Stomach smooth muscle (tissue), 2 donors: ENCODE measurements at regions not wholly inside any gene's neighbourhood (a gene's known extent, or its start where the extent isn't known, plus 50 kb on each side); places are given as distances from the start of the nearest gene placed in this dataset.
"Not testable (repeated sequence)": the region's sequence is repeated elsewhere in the genome, so short reads cannot be mapped to it uniquely, and the experiment has no call there.

Source experiments
- H3K27ac ChIP-seq: one replicate; pipeline ENCODE4 v1.7.0; 2013; ENCODE audit warnings: mild to moderate bottlenecking, low read length, inconsistent platforms
- H3K27me3 ChIP-seq, 2 donors: one replicate each; pipeline ENCODE4 v1.7.0; 2013; ENCODE audit warnings: low read length in 2 of 2; ENCODE audit not compliant: insufficient read depth in 2 of 2, control insufficient read depth in 1 of 2
- H3K36me3 ChIP-seq, 2 donors: one replicate each; pipeline ENCODE4 v1.7.0; 2013; ENCODE audit warnings: low read length in 2 of 2; ENCODE audit not compliant: control insufficient read depth in 2 of 2, insufficient read depth in 2 of 2
- H3K4me1 ChIP-seq: one replicate; pipeline ENCODE4 v1.7.0; 2013; ENCODE audit warnings: low read length; ENCODE audit not compliant: control insufficient read depth, insufficient read depth
- H3K4me3 ChIP-seq, 2 donors: one replicate each; pipeline ENCODE4 v1.7.0; 2013; ENCODE audit warnings: low read length in 2 of 2
- H3K9ac ChIP-seq, 2 donors: one replicate each; pipeline ENCODE4 v1.7.0; 2013; ENCODE audit warnings: low read length in 2 of 2, mild to moderate bottlenecking in 1 of 2
- H3K9me3 ChIP-seq, 2 donors: one replicate each; pipeline ENCODE4 v1.7.0; 2013; ENCODE audit warnings: low read length in 2 of 2; ENCODE audit not compliant: control insufficient read depth in 2 of 2
- donor health status: healthy.
- donor health status: Pancreatic carcinoma.

- H3K9ac ChIP-seq, H3K27me3 ChIP-seq, H3K36me3 ChIP-seq, H3K27ac ChIP-seq, H3K4me3 ChIP-seq, H3K4me1 ChIP-seq, H3K9me3 ChIP-seq: not testable (repeated sequence)
Observed at GRCh38 chr14:105720852-105721601, 194.6 kb downstream of the TMEM121 start.

GRCh38 chr14:105721602-105721970 is 195.2 kb downstream of the TMEM121 start:
- not testable (repeated sequence) for H3K36me3 ChIP-seq, H3K9ac ChIP-seq, H3K4me1 ChIP-seq, H3K4me3 ChIP-seq, H3K27ac ChIP-seq, H3K9me3 ChIP-seq, H3K27me3 ChIP-seq

GRCh38 chr14:105721996-105722709 is 195.8 kb downstream of the TMEM121 start:
- not testable (repeated sequence) for H3K9me3 ChIP-seq

DNA sequence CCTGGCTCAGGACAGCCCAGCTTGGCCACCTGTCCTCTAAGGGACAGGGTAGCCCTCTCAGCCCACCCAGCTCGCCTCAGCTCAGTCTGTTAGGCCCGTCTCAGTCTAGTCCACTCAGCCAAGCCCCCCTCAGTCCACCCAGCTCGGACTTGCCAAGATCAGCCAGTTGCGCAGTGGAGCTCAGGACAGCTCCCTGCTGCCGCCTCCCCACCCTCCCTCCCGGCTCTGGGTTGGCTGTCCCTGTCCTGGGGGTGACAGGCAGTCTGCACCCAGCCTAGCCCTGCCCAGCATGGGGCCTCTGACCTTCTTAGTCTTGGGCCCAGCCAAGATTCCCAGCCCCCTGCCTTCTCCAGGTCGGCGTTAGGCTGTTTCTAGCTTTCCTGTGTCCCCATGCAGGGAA is 196.9 kb downstream of the TMEM121 start:
- not testable (repeated sequence) for H3K27me3 ChIP-seq, H3K9ac ChIP-seq, H3K4me1 ChIP-seq, H3K4me3 ChIP-seq, H3K27ac ChIP-seq, H3K9me3 ChIP-seq, H3K36me3 ChIP-seq

More at GRCh38 chr14:105721996-105722709, 195.8 kb downstream of the TMEM121 start:
- not testable (repeated sequence) for H3K4me3 ChIP-seq, H3K9ac ChIP-seq, H3K36me3 ChIP-seq, H3K4me1 ChIP-seq, H3K27ac ChIP-seq, H3K27me3 ChIP-seq

DNA sequence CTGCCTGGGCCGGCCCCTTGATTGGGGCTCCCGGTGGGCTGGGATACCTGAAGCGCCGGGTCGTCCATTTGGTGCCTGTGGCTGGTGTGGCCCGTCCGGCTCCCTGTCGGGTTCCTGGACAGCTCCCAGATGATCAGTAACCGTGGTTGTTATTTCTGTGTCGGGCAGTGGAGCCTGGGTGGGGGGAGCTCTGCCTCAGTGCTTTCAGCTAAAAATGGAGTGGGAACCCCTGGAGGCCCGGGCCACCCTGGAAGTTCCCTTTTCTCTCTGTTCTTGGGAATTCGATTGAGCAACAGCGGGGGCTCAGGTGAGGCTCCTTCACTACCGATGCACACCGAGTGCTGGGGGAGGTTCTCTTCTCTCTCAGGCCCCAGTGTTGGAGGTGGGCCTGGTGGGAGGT is 197.4 kb downstream of the TMEM121 start:
- not testable (repeated sequence) for H3K4me1 ChIP-seq, H3K4me3 ChIP-seq, H3K27ac ChIP-seq, H3K9ac ChIP-seq, H3K36me3 ChIP-seq, H3K9me3 ChIP-seq, H3K27me3 ChIP-seq

- not testable (repeated sequence) for H3K9me3 ChIP-seq, H3K9ac ChIP-seq, H3K27me3 ChIP-seq, H3K4me3 ChIP-seq, H3K27ac ChIP-seq, H3K4me1 ChIP-seq, H3K36me3 ChIP-seq
Observed at GRCh38 chr14:105729825-105730368, 203.5 kb downstream of the TMEM121 start.

DNA sequence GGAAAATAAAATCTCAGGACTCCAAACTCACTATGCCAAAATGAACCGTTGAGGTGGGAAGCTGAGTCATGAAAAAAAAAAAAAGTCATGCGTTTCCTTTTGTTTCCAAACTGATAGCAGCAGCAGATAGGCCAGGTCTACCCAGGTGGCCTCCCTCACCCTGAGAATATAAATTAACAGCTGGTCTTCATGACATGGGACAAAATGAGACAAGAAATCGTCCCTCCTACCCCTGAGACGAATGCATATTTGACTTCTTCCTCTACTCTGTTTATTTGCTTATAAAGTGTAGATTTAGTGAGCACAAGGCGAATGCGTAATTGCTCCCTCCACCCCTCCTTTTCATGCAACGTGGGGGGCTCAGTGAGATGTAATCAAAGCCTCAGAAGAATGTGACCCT is 204.3 kb downstream of the TMEM121 start:
- not testable (repeated sequence) for H3K27me3 ChIP-seq, H3K4me3 ChIP-seq, H3K4me1 ChIP-seq, H3K36me3 ChIP-seq, H3K9ac ChIP-seq, H3K9me3 ChIP-seq, H3K27ac ChIP-seq

GRCh38 chr14:105731221-105731985 is 205.0 kb downstream of the TMEM121 start:
- H3K36me3 ChIP-seq, H3K27ac ChIP-seq, H3K9me3 ChIP-seq, H3K27me3 ChIP-seq, H3K9ac ChIP-seq, H3K4me3 ChIP-seq, H3K4me1 ChIP-seq: not testable (repeated sequence)

DNA sequence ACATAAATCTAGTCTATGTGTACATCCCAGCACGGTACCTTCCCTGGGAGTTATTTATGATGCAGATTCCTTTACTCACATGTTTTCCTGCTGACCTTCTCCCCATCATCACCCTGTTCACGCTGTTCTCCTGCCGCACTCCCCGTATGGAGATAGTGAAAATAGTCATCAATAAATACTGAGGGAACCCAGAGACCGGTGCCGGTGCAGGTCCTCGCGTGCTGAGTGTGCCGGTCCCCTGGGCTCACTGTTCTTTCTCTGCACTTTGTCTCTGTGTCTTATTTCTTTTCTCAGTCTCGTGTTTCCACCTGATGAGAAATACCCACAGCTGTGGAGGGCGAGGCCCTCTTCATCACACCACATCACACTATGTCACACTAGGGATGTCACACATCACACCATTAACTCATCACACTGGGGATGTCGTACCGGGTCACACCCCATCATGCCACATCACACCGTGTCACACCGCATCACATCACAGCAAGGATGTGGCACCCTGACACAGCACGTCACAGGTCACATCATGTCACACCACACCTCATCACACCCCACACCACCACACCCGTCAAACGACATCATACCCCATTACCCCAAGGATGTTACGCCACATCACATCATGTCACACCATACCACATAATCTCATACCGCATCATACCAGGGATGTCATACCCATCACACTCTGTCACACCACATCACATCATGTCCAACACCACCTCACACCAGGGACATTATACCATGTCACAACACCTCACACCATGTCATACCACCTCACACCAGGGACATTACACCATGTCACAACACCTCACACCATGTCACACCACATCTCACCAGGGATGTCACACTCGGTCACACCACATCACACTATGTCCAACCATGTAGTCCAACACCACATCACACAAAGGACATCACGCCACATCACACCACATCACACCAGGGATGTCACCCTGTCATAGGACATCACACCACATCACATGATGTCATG is 207.0 kb downstream of the TMEM121 start:
- Histone ChIP-seq H3K4me1 (no peaks in the 10 kb centered on the region), H3K27ac (no peak overlapping the region), H3K4me3 (no peak overlapping the region), H3K9ac (no peak overlapping the region), H3K27me3 (no peaks in the 10 kb centered on the region), H3K36me3 (no peaks in the 10 kb centered on the region), H3K9me3 (no peaks in the 10 kb centered on the region)

GRCh38 chr14:105734241-105734640 is 207.9 kb downstream of the TMEM121 start:
- H3K27ac ChIP-seq, H3K9ac ChIP-seq, H3K9me3 ChIP-seq, H3K4me3 ChIP-seq, H3K27me3 ChIP-seq, H3K36me3 ChIP-seq, H3K4me1 ChIP-seq: not testable (repeated sequence)
